ENCODE measurements at regions not wholly inside any gene's neighbourhood (a gene's known extent, or its start where the extent isn't known, plus 50 kb on each side); places are given as distances from the start of the nearest gene placed in this dataset.
A peak's percentile ranks its signal among the peaks of the same experiment; 100 is the strongest.

DNA sequence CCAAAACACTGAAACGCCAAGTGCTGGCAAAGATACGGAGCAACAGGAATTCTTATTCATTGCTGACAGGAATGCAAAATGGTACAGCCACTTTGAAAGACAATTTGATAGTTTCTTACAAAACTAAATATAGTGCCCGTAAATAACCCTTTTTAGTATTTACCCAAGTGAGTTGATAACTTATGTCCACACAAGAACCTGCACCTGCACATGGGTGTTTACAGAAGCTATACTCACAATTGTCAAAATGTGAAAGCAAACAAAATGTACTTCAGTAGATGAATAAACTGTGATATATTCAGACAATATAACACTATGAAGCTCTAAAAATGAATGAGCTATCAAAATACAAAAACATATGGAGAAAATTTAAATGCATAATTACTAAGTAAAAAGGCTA is 86.6 kb downstream of the ATXN7L3B start (continued):
- TF ChIP-seq, protein P1, sequence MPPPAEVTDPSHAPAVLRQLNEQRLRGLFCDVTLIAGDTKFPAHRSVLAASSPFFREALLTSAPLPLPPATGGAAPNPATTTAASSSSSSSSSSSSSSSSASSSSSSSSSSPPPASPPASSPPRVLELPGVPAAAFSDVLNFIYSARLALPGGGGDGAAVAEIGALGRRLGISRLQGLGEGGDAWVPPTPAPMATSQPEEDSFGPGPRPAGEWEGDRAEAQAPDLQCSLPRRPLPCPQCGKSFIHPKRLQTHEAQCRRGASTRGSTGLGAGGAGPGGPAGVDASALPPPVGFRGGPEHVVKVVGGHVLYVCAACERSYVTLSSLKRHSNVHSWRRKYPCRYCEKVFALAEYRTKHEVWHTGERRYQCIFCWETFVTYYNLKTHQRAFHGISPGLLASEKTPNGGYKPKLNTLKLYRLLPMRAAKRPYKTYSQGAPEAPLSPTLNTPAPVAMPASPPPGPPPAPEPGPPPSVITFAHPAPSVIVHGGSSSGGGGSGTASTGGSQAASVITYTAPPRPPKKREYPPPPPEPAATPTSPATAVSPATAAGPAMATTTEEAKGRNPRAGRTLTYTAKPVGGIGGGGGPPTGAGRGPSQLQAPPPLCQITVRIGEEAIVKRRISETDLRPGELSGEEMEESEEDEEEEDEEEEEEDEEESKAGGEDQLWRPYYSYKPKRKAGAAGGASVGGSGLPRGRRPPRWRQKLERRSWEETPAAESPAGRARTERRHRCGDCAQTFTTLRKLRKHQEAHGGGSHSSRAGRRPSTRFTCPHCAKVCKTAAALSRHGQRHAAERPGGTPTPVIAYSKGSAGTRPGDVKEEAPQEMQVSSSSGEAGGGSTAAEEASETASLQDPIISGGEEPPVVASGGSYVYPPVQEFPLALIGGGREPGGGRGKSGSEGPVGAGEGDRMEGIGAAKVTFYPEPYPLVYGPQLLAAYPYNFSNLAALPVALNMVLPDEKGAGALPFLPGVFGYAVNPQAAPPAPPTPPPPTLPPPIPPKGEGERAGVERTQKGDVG (CRISPR knock-in tag; IDR thresholded peaks at IDR 0.05): no peak
- TF ChIP-seq, protein P2, sequence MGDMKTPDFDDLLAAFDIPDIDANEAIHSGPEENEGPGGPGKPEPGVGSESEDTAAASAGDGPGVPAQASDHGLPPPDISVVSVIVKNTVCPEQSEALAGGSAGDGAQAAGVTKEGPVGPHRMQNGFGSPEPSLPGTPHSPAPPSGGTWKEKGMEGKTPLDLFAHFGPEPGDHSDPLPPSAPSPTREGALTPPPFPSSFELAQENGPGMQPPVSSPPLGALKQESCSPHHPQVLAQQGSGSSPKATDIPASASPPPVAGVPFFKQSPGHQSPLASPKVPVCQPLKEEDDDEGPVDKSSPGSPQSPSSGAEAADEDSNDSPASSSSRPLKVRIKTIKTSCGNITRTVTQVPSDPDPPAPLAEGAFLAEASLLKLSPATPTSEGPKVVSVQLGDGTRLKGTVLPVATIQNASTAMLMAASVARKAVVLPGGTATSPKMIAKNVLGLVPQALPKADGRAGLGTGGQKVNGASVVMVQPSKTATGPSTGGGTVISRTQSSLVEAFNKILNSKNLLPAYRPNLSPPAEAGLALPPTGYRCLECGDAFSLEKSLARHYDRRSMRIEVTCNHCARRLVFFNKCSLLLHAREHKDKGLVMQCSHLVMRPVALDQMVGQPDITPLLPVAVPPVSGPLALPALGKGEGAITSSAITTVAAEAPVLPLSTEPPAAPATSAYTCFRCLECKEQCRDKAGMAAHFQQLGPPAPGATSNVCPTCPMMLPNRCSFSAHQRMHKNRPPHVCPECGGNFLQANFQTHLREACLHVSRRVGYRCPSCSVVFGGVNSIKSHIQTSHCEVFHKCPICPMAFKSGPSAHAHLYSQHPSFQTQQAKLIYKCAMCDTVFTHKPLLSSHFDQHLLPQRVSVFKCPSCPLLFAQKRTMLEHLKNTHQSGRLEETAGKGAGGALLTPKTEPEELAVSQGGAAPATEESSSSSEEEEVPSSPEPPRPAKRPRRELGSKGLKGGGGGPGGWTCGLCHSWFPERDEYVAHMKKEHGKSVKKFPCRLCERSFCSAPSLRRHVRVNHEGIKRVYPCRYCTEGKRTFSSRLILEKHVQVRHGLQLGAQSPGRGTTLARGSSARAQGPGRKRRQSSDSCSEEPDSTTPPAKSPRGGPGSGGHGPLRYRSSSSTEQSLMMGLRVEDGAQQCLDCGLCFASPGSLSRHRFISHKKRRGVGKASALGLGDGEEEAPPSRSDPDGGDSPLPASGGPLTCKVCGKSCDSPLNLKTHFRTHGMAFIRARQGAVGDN (IDR thresholded peaks at IDR 0.05): no peak
- TF ChIP-seq TARDBP (IDR thresholded peaks at IDR 0.05; ENCODE audit: borderline replicate concordance): no peak
- no peak for TF ChIP-seq MEF2A (IDR thresholded peaks at IDR 0.05; ENCODE audit: insufficient read depth, low read depth, low read length)
- TF ChIP-seq YY1 (IDR thresholded peaks at IDR 0.05; ENCODE audit: low read depth, low read length): no peak
- no peak for TF ChIP-seq EGR1 (IDR thresholded peaks at IDR 0.05; ENCODE audit: borderline replicate concordance in 1 of 2, low read depth in 2 of 2, low read length in 2 of 2)

DNA sequence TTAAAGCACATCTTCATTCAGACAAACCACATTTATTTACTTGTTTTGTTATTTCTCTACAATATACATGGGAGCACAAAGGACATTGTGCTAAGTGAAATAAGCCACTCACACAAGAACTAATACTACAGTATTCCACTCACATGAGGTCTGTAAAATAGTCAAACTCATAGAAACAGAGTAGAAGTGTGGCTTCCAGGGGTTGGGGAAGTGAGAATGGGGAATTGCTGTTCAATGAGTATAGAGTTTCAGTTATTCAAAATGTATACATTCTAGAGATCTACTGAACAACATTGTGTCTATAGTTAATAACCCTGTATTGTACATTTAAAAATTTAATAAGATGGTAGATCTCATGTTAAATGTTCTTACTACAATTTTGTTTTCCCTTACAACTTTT is 88.8 kb downstream of the ATXN7L3B start:
- in situ Hi-C loops (cut with MboI): no loop called here
- H3K4me2 ChIP-seq (ENCODE audit: control insufficient read depth, insufficient read depth): no peak overlapping the region
- RAD21 ChIA-PET (ENCODE audit: unreplicated experiment): no interaction called here

More for the DNA sequence above, 88.8 kb downstream of the ATXN7L3B start:
- intact Hi-C loops (cut with micrococcal nuclease; ENCODE audit: unreplicated experiment): no loop called here
- Histone ChIP-seq H3K9ac (ENCODE audit: control insufficient read depth, insufficient read depth, low read length) (no peak overlapping the region), H3K27ac (ENCODE audit: control insufficient read depth, insufficient read depth) (no peak overlapping the region), H3K4me3 (no peak overlapping the region), H3K79me2 (ENCODE audit: control insufficient read depth, insufficient read depth, low read length) (no peaks in the 10 kb centered on the region), H2AFZ (ENCODE audit: control insufficient read depth, low read depth, low read length) (no peak overlapping the region), H3K27me3 (replicated peaks in 1 of 2; ENCODE audit: control insufficient read depth in 2 of 2, insufficient read depth in 2 of 2, low read length in 1 of 2) (no peaks in the 10 kb centered on the region), H3K9me3 (replicated peaks; ENCODE audit: control insufficient read depth, insufficient read depth, low read length) (no peaks in the 10 kb centered on the region), H3K36me3 (ENCODE audit: control insufficient read depth in 2 of 2, insufficient read depth in 2 of 2, low read length in 1 of 2) (no peaks in the 10 kb centered on the region), H4K20me1 (ENCODE audit: control insufficient read depth, insufficient read depth) (no peaks in the 10 kb centered on the region), H3K4me1 (ENCODE audit: control insufficient read depth, insufficient read depth, low read length) (no peaks in the 10 kb centered on the region)
- peak; percentile 73 for ATAC-seq
- POLR2A ChIA-PET: no interaction called here
- CTCF ChIA-PET: no interaction called here
- no TSS peak for BruUV-seq (replicated peaks)
- no peak for FAIRE-seq
- DNase-seq (ENCODE audit: low read depth, low spot score): no peak
- TF ChIP-seq, protein P3, sequence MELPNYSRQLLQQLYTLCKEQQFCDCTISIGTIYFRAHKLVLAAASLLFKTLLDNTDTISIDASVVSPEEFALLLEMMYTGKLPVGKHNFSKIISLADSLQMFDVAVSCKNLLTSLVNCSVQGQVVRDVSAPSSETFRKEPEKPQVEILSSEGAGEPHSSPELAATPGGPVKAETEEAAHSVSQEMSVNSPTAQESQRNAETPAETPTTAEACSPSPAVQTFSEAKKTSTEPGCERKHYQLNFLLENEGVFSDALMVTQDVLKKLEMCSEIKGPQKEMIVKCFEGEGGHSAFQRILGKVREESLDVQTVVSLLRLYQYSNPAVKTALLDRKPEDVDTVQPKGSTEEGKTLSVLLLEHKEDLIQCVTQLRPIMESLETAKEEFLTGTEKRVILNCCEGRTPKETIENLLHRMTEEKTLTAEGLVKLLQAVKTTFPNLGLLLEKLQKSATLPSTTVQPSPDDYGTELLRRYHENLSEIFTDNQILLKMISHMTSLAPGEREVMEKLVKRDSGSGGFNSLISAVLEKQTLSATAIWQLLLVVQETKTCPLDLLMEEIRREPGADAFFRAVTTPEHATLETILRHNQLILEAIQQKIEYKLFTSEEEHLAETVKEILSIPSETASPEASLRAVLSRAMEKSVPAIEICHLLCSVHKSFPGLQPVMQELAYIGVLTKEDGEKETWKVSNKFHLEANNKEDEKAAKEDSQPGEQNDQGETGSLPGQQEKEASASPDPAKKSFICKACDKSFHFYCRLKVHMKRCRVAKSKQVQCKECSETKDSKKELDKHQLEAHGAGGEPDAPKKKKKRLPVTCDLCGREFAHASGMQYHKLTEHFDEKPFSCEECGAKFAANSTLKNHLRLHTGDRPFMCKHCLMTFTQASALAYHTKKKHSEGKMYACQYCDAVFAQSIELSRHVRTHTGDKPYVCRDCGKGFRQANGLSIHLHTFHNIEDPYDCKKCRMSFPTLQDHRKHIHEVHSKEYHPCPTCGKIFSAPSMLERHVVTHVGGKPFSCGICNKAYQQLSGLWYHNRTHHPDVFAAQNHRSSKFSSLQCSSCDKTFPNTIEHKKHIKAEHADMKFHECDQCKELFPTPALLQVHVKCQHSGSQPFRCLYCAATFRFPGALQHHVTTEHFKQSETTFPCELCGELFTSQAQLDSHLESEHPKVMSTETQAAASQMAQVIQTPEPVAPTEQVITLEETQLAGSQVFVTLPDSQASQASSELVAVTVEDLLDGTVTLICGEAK (IDR thresholded peaks at IDR 0.05; ENCODE audit: borderline replicate concordance): no peak
- TF ChIP-seq SPI1 (IDR thresholded peaks at IDR 0.05; ENCODE audit: borderline replicate concordance, insufficient read depth, low read depth, low read length) (peak; percentile 12; the same call in 1 of the 2 replicates), NFIC (IDR thresholded peaks at IDR 0.05; ENCODE audit: low read depth, low read length) (no peak), HCFC1 (IDR thresholded peaks at IDR 0.05; ENCODE audit: low read length) (no peak)
- SMC1A ChIA-PET (ENCODE audit: uncharacterized antibody, unreplicated experiment): no interaction called here
